HG02588 (cell line): ENCODE measurements at regions not wholly inside any gene's neighbourhood (a gene's known extent, or its start where the extent isn't known, plus 50 kb on each side); places are given as distances from the start of the nearest gene placed in this dataset.
"Not testable (repeated sequence)": the region's sequence is repeated elsewhere in the genome, so short reads cannot be mapped to it uniquely, and the experiment has no call there.

Experiments
- ATAC-seq: cut with Tn5 transposase; IDR thresholded peaks from one replicate; pipeline ENCODE4 v1.9.1; 2021; ENCODE audit warnings: mild to moderate bottlenecking, moderate library complexity; ENCODE audit not compliant: unreplicated experiment

- no peak for ATAC-seq
These were observed 118.1 kb downstream of the CCDC34 start for GRCh38 chr11:27244900-27245299.

GRCh38 chr11:27242591-27242990, 120.4 kb downstream of the CCDC34 start:
- no peak for ATAC-seq

- ATAC-seq = no peak
These were observed 121.5 kb downstream of the CCDC34 start for GRCh38 chr11:27241311-27242122.

GRCh38 chr11:27239305-27239942, 123.6 kb downstream of the CCDC34 start:
- ATAC-seq = no peak

- ATAC-seq = no peak
These were observed 124.2 kb downstream of the CCDC34 start for GRCh38 chr11:27238811-27239210.

GRCh38 chr11:27237643-27238042, 125.4 kb downstream of the CCDC34 start:
- ATAC-seq = no peak

GRCh38 chr11:27234961-27235360, 128.1 kb downstream of the CCDC34 start:
- no peak for ATAC-seq

- peak; percentile 94 for ATAC-seq
These were observed 128.9 kb downstream of the CCDC34 start for GRCh38 chr11:27234043-27234668.

GRCh38 chr11:27233654-27234042, 129.4 kb downstream of the CCDC34 start:
- ATAC-seq = peak; percentile 21

GRCh38 chr11:27231530-27231929, 131.5 kb downstream of the CCDC34 start:
- no peak for ATAC-seq

GRCh38 chr11:27230192-27230572, 132.8 kb downstream of the CCDC34 start:
- no peak for ATAC-seq

- no peak for ATAC-seq
These were observed 133.4 kb downstream of the CCDC34 start for GRCh38 chr11:27229511-27230191.

GRCh38 chr11:27228906-27229290, 134.1 kb downstream of the CCDC34 start:
- no peak for ATAC-seq

GRCh38 chr11:27228232-27228905, 134.6 kb downstream of the CCDC34 start:
- ATAC-seq = no peak

GRCh38 chr11:27227736-27228135, 135.3 kb downstream of the CCDC34 start:
- ATAC-seq = no peak

- ATAC-seq = not testable (repeated sequence)
These were observed 143.5 kb downstream of the CCDC34 start for GRCh38 chr11:27219487-27220039.

GRCh38 chr11:27218421-27219038, 144.5 kb downstream of the CCDC34 start:
- ATAC-seq = no peak

GRCh38 chr11:27217948-27218420, 145.0 kb downstream of the CCDC34 start:
- no peak for ATAC-seq

GRCh38 chr11:27217496-27217895, 145.5 kb downstream of the CCDC34 start:
- no peak for ATAC-seq
